Spleen (tissue), 7 donors: ENCODE measurements at regions not wholly inside any gene's neighbourhood (a gene's known extent, or its start where the extent isn't known, plus 50 kb on each side); places are given as distances from the start of the nearest gene placed in this dataset.

ENCODE experiments used
- POLR2A ChIP-seq, 3 donors: fragments of 450-650 bp; IDR thresholded peaks; one replicate each; pipeline ENCODE4 v1.5.1; 2017; ENCODE audit warnings: antibody characterized with exemption in 3 of 3, mild to moderate bottlenecking in 1 of 3
- POLR2AphosphoS5 ChIP-seq, 3 donors: sonication (generic); formaldehyde crosslinking; IDR thresholded peaks; one replicate each; pipeline ENCODE4 v1.5.1; 2017; ENCODE audit warnings: antibody characterized with exemption in 3 of 3
- TF ChIP-seq, protein P1 (sequence below), 11 experiments: fragments of 200-600 bp in 7 of 11; fragments of 450-650 bp in 4 of 11; sonication (generic) in 4 of 11; IDR thresholded peaks in 8 of 11; conservative IDR thresholded peaks in 3 of 11; 1 replicate in 7 of 11; 2 replicates in 4 of 11; pipeline versions ENCODE4 v1.4.0 to v1.8.0; 2016 to 2021; ENCODE audit warnings: antibody characterized with exemption in 11 of 11, inconsistent platforms in 4 of 11, mild to moderate bottlenecking in 1 of 11
- donor health status: DM: no; HTN: no; CAD: no; lungs with moderate emphysema.
- donor health status: DM: no; HTN: no; CAD: no.
- donor health status: DM: no; HTN: no; CAD: no.

GRCh38 chr12:131459773-131460365 lies 251.0 kb upstream of the SFSWAP start:
- TF ChIP-seq, protein P1, sequence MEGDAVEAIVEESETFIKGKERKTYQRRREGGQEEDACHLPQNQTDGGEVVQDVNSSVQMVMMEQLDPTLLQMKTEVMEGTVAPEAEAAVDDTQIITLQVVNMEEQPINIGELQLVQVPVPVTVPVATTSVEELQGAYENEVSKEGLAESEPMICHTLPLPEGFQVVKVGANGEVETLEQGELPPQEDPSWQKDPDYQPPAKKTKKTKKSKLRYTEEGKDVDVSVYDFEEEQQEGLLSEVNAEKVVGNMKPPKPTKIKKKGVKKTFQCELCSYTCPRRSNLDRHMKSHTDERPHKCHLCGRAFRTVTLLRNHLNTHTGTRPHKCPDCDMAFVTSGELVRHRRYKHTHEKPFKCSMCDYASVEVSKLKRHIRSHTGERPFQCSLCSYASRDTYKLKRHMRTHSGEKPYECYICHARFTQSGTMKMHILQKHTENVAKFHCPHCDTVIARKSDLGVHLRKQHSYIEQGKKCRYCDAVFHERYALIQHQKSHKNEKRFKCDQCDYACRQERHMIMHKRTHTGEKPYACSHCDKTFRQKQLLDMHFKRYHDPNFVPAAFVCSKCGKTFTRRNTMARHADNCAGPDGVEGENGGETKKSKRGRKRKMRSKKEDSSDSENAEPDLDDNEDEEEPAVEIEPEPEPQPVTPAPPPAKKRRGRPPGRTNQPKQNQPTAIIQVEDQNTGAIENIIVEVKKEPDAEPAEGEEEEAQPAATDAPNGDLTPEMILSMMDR (IDR thresholded peaks at IDR 0.05 in 8 of 11, conservative IDR thresholded peaks at IDR 0.05 in 3 of 11) = no peak
- TF ChIP-seq POLR2A (IDR thresholded peaks at IDR 0.05) = no peak
- TF ChIP-seq POLR2AphosphoS5 (IDR thresholded peaks at IDR 0.05) = no peak
